ENCODE measurements at regions not wholly inside any gene's neighbourhood (a gene's known extent, or its start where the extent isn't known, plus 50 kb on each side); places are given as distances from the start of the nearest gene placed in this dataset.
"Not testable (repeated sequence)": the region's sequence is repeated elsewhere in the genome, so short reads cannot be mapped to it uniquely, and the experiment has no call there.

DNA sequence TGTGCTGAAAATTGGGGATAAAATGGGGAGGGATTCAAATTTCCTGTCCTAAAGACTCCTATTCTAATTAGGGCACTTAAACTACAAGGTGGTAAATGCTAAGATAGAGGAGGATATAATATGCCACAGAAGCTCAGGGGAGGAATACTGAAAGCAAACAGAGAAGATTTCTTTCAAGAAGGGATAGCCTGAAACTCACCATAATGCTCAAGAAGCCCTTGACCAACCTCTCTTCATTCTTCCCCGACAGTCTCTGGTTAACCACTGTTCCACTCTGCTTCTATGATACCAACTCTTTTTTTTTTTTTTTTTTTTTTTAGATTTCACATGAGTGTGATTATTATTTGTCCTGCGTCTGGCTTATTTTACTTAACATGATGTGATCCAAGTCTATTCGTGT lies 398.2 kb upstream of the FRG2C start:
- no peaks in the 10 kb centered on the region for H3K9me3 Mint-ChIP-seq
- no peaks in the 10 kb centered on the region for H3K36me3 Mint-ChIP-seq
- no peak for DNase-seq (ENCODE audit: low spot score in 2 of 2)
- ATAC-seq: no peak
- H3K27ac Mint-ChIP-seq: no peak overlapping the region

DNA sequence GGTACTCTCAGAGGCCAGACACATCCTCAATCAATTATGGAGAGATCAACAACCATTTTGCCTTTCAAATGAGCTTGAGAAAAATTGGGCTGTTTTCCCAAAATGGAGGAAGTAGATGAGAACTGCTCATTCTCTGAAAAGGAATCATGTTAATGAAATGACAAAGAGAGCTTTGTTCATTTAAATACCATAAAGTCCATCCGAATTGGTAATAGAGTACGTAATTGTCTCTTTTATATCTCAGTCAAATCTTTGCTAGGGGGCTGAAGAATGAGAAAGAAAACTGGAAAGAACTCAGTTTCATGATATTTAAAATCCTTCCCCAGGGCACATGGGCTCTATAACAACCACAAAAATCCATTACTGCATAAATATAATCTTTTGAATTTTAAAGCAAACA lies 395.6 kb upstream of the FRG2C start:
- H3K36me3 Mint-ChIP-seq; H3K27ac Mint-ChIP-seq; ATAC-seq; H3K9me3 Mint-ChIP-seq; DNase-seq (ENCODE audit: low spot score in 2 of 2): not testable (repeated sequence)

DNA sequence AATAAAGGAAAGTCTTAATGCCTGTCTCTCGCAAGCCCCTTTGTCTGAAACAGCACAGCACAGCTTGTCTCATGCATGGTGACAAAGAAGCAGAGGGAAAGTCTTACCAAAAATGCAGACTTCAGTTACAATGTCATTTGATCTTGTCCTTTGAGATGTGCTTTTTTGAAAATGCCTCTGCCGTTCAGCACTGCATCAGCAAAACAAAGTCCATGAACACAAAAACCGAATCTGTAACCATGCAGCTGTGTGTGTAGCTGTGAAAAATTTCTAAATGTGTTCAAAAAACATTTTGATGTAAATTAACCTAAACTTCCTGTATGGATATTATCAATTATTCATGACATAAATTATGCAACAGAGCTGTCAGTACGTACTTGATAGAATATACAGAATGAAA lies 391.9 kb upstream of the FRG2C start:
- DNase-seq (ENCODE audit: low spot score in 2 of 2); ATAC-seq; H3K9me3 Mint-ChIP-seq; H3K27ac Mint-ChIP-seq; H3K36me3 Mint-ChIP-seq: not testable (repeated sequence)

DNA sequence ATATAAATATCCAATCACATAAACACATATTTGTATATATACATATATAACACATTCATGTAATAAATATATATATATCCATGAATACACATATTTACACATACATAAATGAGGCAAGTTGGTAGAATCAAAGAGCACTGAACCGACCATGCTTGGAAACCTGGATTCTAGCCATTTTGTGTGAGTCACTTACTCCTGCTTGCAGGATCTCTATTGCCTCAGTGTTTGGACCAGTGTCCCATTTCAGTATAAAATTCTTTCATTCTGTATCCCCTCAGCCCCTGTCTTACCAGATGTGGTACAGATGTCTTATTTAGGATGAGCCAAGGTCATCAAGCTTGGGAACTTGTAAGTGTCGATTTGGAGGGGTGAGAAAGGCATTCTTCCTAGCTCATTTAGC lies 391.4 kb upstream of the FRG2C start:
- no peak for ATAC-seq
- Mint-ChIP-seq H3K27ac (no peak overlapping the region), H3K9me3 (peaks cover 3 to 4% of the 10 kb centered on the region in 2 donors), H3K36me3 (no peaks in the 10 kb centered on the region)
- no peak for DNase-seq (ENCODE audit: low spot score in 2 of 2)

DNA sequence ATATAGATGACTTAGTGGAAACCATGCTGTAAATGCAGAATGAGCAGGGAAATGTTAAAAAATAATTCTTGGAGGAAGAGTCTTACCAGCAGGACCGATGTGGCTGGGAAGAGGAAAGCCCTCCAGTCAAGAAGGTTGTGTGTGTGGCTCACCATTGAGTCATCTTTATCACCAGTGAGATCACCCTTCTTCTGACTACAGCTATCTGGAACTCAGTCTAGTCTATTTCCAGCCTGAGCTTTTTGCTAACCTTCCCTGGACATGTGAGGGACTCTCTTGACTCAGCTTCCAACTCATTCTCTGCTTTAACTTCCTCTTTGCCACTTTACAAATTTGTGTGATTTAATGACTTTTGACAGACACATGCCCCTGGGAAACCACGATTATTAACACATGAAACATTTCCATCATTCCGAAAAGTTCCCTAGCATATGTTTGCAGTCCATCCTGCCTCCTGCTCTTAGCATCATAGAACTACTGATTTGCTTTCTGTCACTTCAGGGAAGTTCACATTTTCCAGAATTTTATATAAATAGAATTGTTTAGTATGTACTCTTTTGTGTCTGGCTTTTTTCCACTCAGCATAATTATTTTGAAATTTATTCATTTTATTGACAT lies 378.5 kb upstream of the FRG2C start:
- H3K36me3 Mint-ChIP-seq; ATAC-seq; DNase-seq (ENCODE audit: low spot score in 2 of 2); H3K27ac Mint-ChIP-seq; H3K9me3 Mint-ChIP-seq: not testable (repeated sequence)

DNA sequence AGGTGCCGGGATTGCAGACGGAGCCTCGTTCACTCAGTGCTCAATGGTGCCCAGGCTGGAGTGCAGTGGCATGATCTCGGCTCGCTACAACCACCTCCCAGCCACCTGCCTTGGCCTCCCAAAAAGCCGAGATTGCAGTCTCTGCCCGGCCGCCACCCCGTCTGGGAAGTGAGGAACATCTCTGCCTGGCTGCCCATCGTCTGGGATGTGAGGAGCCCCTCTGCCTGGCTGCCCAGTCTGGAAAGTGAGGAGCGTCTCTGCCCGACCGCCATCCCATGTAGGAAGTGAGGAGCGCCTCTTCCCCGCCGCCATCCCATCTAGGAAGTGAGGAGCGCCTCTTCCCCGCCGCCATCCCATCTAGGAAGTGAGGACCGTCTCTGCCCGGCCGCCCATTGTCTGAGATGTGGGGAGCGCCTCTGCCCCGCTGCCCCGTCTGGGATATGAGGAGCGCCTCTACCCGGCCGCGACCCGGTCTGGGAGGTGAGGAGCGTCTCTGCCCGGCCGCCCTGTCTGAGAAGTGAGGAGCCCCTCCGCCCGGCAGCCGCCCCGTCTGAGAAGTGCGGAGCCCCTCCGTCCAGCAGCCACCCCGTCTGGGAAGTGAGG lies 375.1 kb upstream of the FRG2C start:
- not testable (repeated sequence) for H3K9me3 Mint-ChIP-seq; H3K36me3 Mint-ChIP-seq; H3K27ac Mint-ChIP-seq; ATAC-seq; DNase-seq (ENCODE audit: low spot score in 2 of 2)

DNA sequence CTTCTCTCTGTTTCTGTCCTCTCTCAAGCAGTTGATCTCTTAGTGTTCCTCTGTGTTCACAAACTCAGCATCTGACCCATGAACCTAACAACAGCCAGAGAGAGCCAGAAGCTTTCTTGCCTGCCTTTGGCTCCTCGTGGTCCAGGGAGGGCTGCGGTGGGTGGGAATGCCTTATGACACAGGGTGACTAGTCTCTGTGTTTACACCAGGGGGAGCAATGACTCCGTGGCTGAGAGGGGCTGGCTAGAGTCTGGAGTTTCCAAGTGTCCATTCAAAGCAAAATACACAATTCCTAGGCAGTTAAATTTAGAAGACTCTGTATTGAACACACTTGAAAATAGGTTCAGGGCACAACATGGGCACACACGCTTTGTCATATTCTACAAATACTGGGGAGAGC lies 370.0 kb upstream of the FRG2C start:
- peaks cover 4 to 11% of the 10 kb centered on the region in 2 donors for H3K9me3 Mint-ChIP-seq
- DNase-seq (ENCODE audit: low spot score in 2 of 2): no peak
- ATAC-seq: peak; percentile 44 to 56
- H3K27ac Mint-ChIP-seq: peak overlapping the region in 1 of 2 donors; percentile 15
- no peaks in the 10 kb centered on the region for H3K36me3 Mint-ChIP-seq

DNA sequence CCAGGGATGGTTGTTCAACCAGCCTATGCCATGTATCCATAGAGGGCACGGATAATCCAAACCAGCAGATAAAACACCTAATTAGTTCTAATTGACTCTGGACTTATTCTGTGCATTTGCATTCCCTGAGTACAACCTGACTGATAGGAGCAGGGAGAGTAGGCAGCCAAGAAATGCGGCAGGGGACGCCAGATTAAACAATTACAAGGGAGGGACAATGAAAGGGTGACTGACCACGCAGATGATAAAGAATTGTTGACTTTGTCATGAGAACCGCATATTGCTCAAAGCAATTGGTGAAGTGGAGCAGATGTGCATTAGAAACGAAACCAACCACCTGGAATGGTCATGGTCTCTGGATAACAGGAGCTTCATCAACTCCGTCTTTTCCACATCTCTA lies 369.1 kb upstream of the FRG2C start:
- Mint-ChIP-seq H3K36me3 (no peaks in the 10 kb centered on the region), H3K27ac (no peak overlapping the region), H3K9me3 (peaks cover 4 to 11% of the 10 kb centered on the region in 2 donors)
- ATAC-seq (no peak), DNase-seq (ENCODE audit: low spot score in 2 of 2) (no peak)

DNA sequence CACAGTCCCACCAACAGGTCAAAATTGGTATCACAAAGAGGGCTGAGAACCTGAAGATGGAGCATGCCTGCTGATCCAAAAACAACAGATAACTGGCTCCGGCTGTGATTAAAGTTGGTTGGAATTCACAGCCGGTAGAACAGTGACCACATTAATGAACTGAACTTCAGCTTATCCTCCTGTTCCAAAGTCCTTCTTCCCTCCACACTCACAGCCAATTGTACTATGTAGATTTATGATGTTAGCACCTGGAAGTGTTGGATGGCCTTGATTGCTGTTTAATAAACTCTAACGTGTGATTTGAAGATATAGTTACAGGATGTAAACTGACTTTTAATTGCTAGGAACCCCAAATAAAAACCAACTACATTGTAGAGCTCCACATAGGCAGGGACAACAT lies 367.3 kb upstream of the FRG2C start:
- ATAC-seq (no peak), DNase-seq (ENCODE audit: low spot score in 2 of 2) (no peak)
- no peak overlapping the region for H3K27ac Mint-ChIP-seq
- peaks cover 4 to 11% of the 10 kb centered on the region in 2 donors for H3K9me3 Mint-ChIP-seq
- no peaks in the 10 kb centered on the region for H3K36me3 Mint-ChIP-seq

DNA sequence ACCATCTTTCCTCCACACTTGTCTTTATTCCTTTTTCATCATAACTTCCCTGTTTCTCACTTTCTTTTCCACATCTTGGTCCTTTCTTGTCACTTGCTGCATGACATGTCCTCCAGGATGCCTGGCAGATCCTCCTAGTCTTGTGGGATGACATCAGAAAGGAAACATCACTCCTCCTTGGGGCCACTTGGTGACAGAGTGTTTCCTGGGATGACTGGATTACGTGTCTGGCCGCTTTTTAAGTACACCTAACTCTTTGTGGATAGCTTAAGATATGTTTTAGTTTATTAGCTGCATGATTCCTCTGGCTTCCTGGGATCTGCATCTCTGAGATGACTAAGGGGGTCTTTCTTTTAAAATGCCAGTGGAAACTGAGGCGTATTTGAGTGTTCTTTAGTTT lies 363.5 kb upstream of the FRG2C start:
- Mint-ChIP-seq H3K27ac (no peak overlapping the region), H3K9me3 (peaks cover 4 to 11% of the 10 kb centered on the region in 2 donors), H3K36me3 (no peaks in the 10 kb centered on the region)
- DNase-seq (ENCODE audit: low spot score in 2 of 2): no peak
- ATAC-seq: no peak

DNA sequence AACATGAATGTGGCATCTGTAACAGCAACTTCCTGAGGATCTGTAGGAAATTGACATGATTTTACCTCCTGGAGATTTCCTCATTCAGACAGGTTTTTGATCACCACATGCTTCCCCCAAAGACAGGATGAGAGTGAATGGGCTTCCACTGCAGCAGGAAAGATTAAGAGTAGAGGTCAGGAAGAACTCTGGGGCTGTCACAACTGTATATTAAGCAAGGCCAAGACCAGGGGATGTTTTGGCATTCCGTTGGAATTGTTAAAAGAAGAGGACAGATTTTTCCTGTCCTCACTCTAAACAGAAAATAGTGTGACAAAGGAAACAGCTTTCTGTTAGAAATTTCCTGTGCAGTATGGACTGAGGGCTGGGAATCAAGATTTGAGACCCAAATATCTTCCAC lies 363.1 kb upstream of the FRG2C start:
- H3K27ac Mint-ChIP-seq; DNase-seq (ENCODE audit: low spot score in 2 of 2); ATAC-seq; H3K36me3 Mint-ChIP-seq: not testable (repeated sequence)
- H3K9me3 Mint-ChIP-seq: peaks cover 4 to 11% of the 10 kb centered on the region in 2 donors

DNA sequence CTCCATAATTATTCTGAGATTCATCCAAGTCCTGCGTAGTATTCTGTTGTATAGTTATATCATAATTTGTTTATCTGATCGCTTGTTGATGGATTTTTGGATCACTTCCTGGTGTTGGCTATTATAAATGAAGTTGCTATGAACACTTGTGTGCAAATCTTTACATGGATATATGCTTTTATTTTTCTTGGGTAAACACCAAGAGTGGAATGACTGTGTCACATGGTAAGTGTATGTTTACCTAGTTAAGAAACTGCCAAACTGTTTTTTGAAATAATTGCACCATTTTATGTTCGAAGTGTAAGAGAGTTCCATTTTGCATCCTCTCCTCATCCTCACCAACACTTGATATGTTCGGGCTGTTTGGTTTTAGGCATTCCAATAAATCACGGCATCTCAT lies 360.4 kb upstream of the FRG2C start:
- no peak for DNase-seq (ENCODE audit: low spot score in 2 of 2)
- H3K9me3 Mint-ChIP-seq: peaks cover under 1 to 1% of the 10 kb centered on the region in 2 donors
- ATAC-seq: no peak
- H3K36me3 Mint-ChIP-seq: no peaks in the 10 kb centered on the region
- no peak overlapping the region for H3K27ac Mint-ChIP-seq

DNA sequence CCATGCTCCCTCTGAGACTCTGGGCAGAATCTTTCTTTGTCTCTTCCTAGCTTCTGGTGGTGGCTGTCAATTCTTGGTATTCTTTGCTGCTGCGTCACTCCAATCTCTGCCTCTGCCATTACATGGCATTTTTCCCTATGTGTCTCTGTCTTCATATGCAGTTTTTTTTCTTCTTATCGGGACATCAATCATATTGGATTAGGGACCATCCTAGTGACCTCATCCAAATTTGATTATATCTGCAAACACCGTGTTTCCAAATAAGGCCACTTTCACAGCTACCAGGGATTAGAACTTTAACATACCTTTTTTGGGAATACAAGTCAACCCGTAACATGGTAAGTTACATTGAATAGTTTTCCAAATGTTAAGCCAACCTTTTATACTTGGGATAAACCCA lies 358.2 kb upstream of the FRG2C start:
- ATAC-seq (no peak), DNase-seq (ENCODE audit: low spot score in 2 of 2) (no peak)
- Mint-ChIP-seq H3K9me3 (no peaks in the 10 kb centered on the region), H3K27ac (no peak overlapping the region), H3K36me3 (no peaks in the 10 kb centered on the region)

DNA sequence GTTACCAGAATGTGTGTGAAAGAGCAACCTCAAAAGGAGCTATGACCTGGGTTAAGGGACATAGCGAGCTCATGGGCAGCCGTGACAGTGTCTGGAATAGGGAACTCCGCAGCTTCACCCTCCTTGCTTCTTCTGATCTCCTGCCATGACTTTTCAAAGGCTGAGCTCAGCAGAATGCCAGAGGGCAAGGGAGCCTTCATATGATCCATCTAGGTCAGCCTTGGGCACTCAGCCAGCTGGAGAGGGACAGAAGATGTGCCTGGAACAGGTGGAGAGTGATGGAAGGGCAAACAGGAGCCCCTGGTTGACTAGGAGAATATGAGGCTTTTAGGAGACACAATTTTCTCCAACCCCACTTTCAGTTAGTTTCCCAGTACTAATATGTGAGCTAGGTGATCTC lies 352.8 kb upstream of the FRG2C start:
- DNase-seq (ENCODE audit: low spot score in 2 of 2); H3K36me3 Mint-ChIP-seq; H3K27ac Mint-ChIP-seq; ATAC-seq; H3K9me3 Mint-ChIP-seq: not testable (repeated sequence)

DNA sequence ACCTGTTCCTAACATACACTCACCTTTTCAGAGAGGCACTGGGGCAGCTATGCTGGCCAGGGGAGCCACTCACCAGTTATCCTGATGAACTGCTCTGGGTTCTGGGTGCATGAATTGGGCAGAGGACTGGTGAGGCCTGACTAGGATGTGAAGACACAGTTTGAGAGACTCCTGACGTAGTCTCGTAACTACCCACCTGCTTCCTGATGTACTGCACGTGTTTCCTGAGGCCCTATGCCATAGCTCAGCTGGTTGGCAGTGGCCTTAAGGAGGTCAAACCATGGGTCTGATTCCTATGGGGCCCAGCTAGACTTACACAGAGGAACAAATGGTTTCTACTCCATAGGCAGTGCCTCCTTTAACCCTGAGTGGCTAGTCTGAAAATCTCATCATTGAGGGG lies 351.7 kb upstream of the FRG2C start:
- not testable (repeated sequence) for DNase-seq (ENCODE audit: low spot score in 2 of 2)

DNA sequence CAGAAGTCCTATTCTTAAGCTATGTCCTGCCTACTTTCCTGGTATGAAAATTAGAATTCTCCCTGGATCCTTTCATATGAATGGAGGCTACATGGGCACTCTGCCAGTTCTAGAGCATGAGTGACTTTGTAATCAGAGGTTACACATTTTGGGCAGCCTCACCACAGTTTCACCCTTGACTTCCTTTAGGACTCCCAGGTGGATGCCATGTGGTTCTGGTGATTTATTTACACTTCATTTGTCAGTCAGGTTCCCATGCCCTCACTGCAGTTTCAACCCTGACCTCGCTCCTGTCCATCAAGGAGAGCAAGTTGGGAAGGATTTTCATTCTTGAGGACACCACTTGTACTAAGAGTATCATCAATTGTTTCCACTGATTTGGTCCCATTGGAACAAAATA lies 344.4 kb upstream of the FRG2C start:
- H3K27ac Mint-ChIP-seq; DNase-seq (ENCODE audit: low spot score in 2 of 2); H3K9me3 Mint-ChIP-seq; H3K36me3 Mint-ChIP-seq; ATAC-seq: not testable (repeated sequence)

More for the DNA sequence above, 351.7 kb upstream of the FRG2C start:
- H3K27ac Mint-ChIP-seq, H3K9me3 Mint-ChIP-seq, H3K36me3 Mint-ChIP-seq, ATAC-seq: not testable (repeated sequence)

DNA sequence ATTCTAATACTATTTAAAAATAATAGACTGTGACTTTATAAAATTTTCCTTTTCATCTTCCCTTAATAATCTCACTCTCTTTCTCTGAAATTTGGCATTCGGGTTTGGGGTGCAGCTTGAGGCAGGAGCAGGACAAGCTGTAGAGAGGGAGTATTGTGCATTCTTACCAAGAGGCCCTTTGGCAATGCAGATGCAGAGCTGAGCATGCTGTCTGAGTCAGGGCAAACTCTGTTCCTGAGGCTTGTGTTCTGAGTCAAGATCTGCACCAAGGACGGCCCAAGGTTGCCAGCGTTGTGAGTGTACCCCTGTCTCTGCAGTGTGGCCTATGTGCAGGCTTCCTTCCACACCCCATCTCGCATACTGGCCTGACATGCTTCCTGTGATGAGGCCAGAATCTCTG lies 343.8 kb upstream of the FRG2C start:
- Mint-ChIP-seq H3K9me3 (peaks cover 0 to 6% of the 10 kb centered on the region in 2 donors), H3K36me3 (no peaks in the 10 kb centered on the region), H3K27ac (no peak overlapping the region)
- DNase-seq (ENCODE audit: low spot score in 2 of 2) (no peak), ATAC-seq (no peak)

DNA sequence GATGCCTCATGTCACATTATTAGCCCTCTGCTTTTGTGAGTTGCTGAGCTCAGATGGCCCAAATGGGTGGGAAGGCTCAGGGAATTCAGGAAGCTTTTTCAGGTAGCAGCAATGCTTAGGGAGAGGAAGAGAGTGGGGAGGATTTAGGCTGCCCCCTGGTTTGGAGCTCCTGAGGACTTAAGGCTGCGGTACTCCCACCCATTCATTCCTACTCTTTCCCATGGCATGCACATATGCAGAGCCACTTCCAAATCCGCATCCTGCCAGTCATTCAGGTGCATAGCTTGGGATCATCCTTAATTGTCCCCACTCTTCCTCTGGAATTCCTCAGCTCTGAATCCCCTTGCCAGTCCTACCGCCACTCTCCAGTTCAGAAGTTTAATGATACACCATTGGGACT lies 343.1 kb upstream of the FRG2C start:
- Mint-ChIP-seq H3K27ac (no peak overlapping the region), H3K9me3 (peaks cover 0 to 6% of the 10 kb centered on the region in 2 donors), H3K36me3 (no peaks in the 10 kb centered on the region)
- DNase-seq (ENCODE audit: low spot score in 2 of 2): no peak
- no peak for ATAC-seq

All from activated naive CD4-positive, alpha-beta T cell treated with anti-CD3 and anti-CD28 coated beads, Interleukin-2, amount 50 U/mL, for 72 hours (primary cell).